GM12801 (cell line): ENCODE measurements at regions not wholly inside any gene's neighbourhood (a gene's known extent, or its start where the extent isn't known, plus 50 kb on each side); places are given as distances from the start of the nearest gene placed in this dataset.

Experiments
- TF ChIP-seq, protein P1 (sequence below): IDR thresholded peaks from one replicate; pipeline ENCODE4 v1.5.1; 2011; ENCODE audit warnings: control low read depth; ENCODE audit not compliant: insufficient read length; ENCODE audit errors: extremely low read depth

DNA sequence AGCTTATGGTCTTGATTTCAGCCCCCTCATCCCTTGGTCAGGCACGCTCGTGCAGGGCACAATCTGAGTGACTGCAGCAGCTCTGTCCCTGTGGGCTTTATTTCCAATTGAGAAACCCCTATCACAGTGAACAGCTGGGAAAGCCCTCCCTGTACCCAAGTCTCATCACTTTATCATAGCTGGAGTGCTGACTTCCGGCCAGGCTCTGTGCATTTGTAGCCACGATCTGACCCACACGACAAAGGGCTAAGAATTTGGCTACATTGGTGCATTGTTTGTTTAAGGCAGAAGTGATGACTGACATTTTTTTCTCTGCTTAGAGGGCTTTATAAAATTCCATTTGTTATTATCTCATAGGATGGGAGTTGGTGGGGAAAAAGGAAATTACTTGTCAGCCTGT lies 184.4 kb downstream of the KCNS3 start:
- TF ChIP-seq, protein P1, sequence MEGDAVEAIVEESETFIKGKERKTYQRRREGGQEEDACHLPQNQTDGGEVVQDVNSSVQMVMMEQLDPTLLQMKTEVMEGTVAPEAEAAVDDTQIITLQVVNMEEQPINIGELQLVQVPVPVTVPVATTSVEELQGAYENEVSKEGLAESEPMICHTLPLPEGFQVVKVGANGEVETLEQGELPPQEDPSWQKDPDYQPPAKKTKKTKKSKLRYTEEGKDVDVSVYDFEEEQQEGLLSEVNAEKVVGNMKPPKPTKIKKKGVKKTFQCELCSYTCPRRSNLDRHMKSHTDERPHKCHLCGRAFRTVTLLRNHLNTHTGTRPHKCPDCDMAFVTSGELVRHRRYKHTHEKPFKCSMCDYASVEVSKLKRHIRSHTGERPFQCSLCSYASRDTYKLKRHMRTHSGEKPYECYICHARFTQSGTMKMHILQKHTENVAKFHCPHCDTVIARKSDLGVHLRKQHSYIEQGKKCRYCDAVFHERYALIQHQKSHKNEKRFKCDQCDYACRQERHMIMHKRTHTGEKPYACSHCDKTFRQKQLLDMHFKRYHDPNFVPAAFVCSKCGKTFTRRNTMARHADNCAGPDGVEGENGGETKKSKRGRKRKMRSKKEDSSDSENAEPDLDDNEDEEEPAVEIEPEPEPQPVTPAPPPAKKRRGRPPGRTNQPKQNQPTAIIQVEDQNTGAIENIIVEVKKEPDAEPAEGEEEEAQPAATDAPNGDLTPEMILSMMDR, result no peak

DNA sequence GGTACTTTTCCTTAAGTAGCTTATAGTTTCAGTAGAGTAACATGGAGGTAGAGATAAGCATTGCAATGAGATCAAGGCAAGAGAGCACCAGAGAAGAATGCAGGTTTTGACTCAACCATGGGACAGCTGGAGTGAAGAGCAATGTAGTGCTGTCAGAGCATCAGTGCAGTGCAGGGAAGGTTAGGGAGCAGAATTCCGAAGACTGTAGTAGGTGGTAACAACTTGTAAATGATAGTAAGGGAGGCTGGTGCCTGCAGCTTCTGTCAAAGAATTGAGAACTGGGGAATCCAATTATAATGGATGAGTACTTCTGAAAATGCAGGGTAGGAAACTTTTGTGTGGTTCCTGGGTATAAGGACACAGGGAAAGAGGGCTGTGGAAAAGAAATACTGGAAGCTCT lies 183.2 kb downstream of the KCNS3 start:
- TF ChIP-seq, protein P1, result no peak

DNA sequence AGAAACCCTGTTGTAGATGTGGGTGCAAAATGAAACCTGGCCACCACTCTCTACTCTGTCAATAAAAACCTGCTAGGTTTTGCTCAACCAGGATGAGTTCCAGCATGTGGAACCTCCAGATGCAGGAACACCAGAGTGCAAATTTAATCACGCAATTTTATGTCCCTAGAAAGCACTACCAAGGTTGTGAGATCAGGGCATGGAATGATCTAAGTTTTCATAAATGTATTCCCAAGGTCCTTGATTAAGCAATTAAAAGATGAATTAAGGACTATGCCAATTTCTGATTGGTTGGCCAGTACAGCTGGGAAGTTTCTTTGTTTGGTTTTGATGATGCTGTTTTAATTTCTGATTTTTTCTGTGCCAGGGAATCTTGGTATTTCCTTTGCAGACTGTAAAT lies 179.2 kb downstream of the KCNS3 start:
- TF ChIP-seq, protein P1, result no peak

DNA sequence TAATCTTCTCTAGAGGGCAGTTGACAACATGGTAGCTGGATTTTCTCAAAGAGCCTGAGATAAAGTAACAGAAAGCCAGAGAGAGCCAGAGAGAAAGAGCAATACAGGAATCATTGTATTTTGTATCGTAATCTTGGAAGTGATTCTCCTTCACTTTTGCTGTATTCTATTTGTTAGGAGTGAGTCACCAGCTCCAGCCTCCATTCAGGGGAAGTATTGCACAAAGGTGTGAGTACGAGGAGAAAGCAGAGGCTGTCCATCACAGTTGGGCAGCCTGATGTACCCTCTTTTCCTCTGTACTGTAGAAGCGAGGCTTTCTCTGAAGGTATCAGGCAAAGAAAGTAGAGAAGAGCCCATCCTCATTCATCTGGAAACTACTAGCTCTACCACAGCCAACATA lies 176.8 kb downstream of the KCNS3 start:
- TF ChIP-seq, protein P1, result no peak

DNA sequence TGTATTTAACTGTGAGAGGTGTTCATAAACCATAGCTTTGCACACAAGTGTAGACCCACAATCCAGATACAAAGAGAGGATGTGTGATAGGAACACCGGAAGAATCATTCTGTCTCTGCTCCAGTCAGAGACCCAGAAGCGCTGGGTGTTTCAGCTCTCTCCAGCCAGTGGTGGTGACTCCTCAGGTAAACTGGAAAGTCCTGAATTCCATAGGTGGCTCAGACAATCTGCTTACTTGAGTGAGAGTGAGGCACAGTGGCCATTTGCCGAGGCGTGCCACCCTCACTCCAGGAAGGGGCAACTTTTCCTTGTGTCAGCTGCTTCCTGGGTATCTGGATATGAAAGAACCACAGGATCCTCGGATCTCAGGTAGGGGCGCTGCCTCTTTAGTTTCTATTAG lies 171.5 kb downstream of the KCNS3 start:
- TF ChIP-seq, protein P1, result no peak

DNA sequence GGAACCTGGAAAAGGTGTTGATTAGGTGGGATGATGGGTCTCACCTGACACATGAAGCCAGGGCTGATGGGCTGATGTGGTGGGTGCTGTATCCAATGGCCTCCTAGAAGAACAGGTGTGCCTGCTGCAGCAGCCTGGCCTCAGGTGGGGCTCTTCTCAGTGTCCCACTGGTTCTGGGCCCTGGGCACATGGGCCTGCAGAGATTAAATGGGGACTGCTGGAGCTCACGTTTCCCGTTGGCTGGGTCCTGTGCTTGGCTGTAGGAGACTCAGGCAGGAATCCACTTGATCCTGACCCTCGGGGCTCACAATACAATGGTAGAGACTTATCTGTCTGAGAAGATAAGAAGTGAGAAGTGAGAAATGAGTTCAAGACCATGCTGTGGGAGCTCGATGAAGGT lies 170.9 kb downstream of the KCNS3 start:
- TF ChIP-seq, protein P1, result no peak

DNA sequence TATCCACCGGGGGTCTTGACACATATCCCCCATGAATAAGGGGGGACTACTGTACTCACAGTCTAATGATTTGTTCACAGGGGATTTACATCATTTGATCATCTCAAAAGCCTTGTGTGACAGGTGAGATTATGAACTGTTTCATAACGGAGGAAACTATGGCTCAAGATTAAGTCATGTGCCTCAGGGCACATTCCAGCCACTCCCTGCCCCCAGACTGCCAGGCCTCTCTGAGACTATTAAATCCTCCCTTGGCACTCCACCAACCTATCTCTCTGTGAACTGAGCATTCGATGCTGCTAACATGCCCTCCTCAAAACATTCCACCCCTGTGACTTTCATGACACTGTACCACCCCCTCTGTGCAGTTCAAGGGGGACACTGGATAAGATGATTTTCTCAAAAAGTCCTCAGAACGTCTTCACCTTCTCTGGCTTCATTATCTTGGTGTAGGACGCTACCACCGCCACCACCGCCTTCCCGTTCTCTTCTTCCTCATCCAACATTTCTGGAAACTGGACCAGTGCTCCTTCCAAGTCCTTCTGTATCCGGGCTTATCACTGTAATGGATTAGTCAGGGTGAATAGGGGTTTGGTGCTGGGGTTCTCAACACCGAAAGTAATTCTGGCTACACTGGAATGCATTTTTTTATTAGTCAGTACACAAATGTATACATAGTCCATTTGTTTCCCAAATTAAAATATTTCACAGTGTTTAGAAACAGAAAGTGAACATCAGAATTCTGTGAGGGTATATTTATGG lies 169.6 kb downstream of the KCNS3 start:
- TF ChIP-seq, protein P1, result no peak
